K562 (cell line): ENCODE measurements at regions not wholly inside any gene's neighbourhood (a gene's known extent, or its start where the extent isn't known, plus 50 kb on each side); places are given as distances from the start of the nearest gene placed in this dataset.

Experiments
- ATAC-seq: fragments of 200-7000 bp; cut with Tn5 transposase; 3 replicates; pipeline ENCODE4 v1.9.1; 2020; ENCODE audit warnings: moderate library complexity
- BruUV-seq: library from RNA; stranded (reverse); fragments of 400-500 nt; replicated peaks from 2 replicates; lab custom pipeline; 2021; lab: Mats Ljungman, UMichigan
- CTCF ChIA-PET: fragments of 300-600 bp; formaldehyde crosslinking; extraction: SDS; loops from one replicate; lab custom pipeline; 2021; ENCODE audit warnings: low intra/inter-chr PET ratio; lab: Yijun Ruan, JAX
- POLR2A ChIA-PET: fragments of 300-600, 350-650 bp; sonication (Branson Sonifier 250); formaldehyde crosslinking; extraction: SDS; loops from one replicate; lab custom pipeline; 2021; ENCODE audit warnings: antibody characterized with exemption, inconsistent platforms; lab: Yijun Ruan, JAX
- DNase-seq, 4 experiments: peaks; one replicate each; pipeline versions ENCODE4 v3.0.0 to v3.0.0-alpha.2; 2011 to 2018; ENCODE audit warnings: low spot score in 3 of 4, mixed read lengths in 3 of 4; ENCODE audit errors: extremely low read depth in 1 of 4
- FAIRE-seq: peaks from 2 replicates; lab custom pipeline; 2011; peaks lifted over from hg19 to GRCh38; lab: Jason Lieb, UNC
- H2AFZ ChIP-seq: 2 replicates; pipeline ENCODE4 v1.6.0; 2011; ENCODE audit warnings: low read depth, low read length, control low read depth, inconsistent platforms
- H3K27ac ChIP-seq: fragments of 200-600 bp; 3 replicates; pipeline ENCODE4 v1.8.0; 2011; ENCODE audit warnings: low read depth, mild to moderate bottlenecking, control low read depth, inconsistent platforms, low read length, moderate library complexity, mixed read lengths; ENCODE audit errors: extremely low read depth
- H3K27me3 ChIP-seq, 2 experiments: fragments of 300-600 bp in 1 of 2; 2 replicates in 1 of 2; 3 replicates in 1 of 2; pipeline versions ENCODE4 v1.6.0 to v1.8.0; 2011; ENCODE audit warnings: inconsistent platforms in 2 of 2, low read length in 2 of 2, mild to moderate bottlenecking in 1 of 2, mixed read lengths in 1 of 2, moderate library complexity in 1 of 2; ENCODE audit not compliant: control insufficient read depth in 2 of 2, insufficient read depth in 2 of 2
- H3K36me3 ChIP-seq: fragments of 300-600 bp; 3 replicates; pipeline ENCODE4 v1.8.0; 2011; ENCODE audit warnings: mild to moderate bottlenecking, low read length, inconsistent platforms; ENCODE audit not compliant: control insufficient read depth, insufficient read depth
- H3K4me1 ChIP-seq, 2 experiments: fragments of 200-600 bp in 1 of 2; replicated peaks in 1 of 2; 2 replicates in 1 of 2; 3 replicates in 1 of 2; pipeline versions ENCODE4 v1.5.1 to v1.8.0; 2011; ENCODE audit warnings: inconsistent platforms in 2 of 2, low read length in 2 of 2, mild to moderate bottlenecking in 1 of 2, mixed read lengths in 1 of 2, moderate library complexity in 1 of 2; ENCODE audit not compliant: control insufficient read depth in 2 of 2, insufficient read depth in 2 of 2
- H3K4me2 ChIP-seq: 2 replicates; pipeline ENCODE4 v1.6.1; 2011; ENCODE audit warnings: low read length, control low read depth, inconsistent platforms, mixed read lengths; ENCODE audit not compliant: insufficient read depth
- H3K4me3 ChIP-seq: fragments of 200-600 bp; sonication (generic), shearing (Covaris generic); 2 replicates; pipeline ENCODE4 v1.5.1; 2016; ENCODE audit warnings: control low read depth, inconsistent platforms
- H3K79me2 ChIP-seq: fragments of 200-600 bp; 3 replicates; pipeline ENCODE4 v1.8.0; 2011; ENCODE audit warnings: low read length, inconsistent platforms; ENCODE audit not compliant: control insufficient read depth, insufficient read depth
- H3K9ac ChIP-seq, 2 experiments: 2 replicates each; pipeline versions ENCODE4 v1.6.0 to v1.6.1; 2011; ENCODE audit warnings: low read depth in 2 of 2, low read length in 2 of 2, control low read depth in 1 of 2, inconsistent platforms in 1 of 2, mild to moderate bottlenecking in 1 of 2, mixed read lengths in 1 of 2; ENCODE audit not compliant: insufficient read depth in 1 of 2
- H3K9me1 ChIP-seq: one replicate; pipeline ENCODE4 v1.6.0; 2011; ENCODE audit warnings: inconsistent platforms, mild to moderate bottlenecking, low read length, moderate library complexity; ENCODE audit not compliant: control insufficient read depth, insufficient read depth
- H3K9me3 ChIP-seq: replicated peaks from 2 replicates; pipeline ENCODE4 v1.5.1; 2011; ENCODE audit warnings: low read depth, low read length, inconsistent platforms; ENCODE audit not compliant: control insufficient read depth, insufficient read depth
- H4K20me1 ChIP-seq: replicated peaks from 2 replicates; pipeline ENCODE4 v1.6.1; 2011; ENCODE audit warnings: low read length, inconsistent platforms, mixed read lengths; ENCODE audit not compliant: control insufficient read depth, insufficient read depth
- KAT7 ChIP-seq: sonication (generic); formaldehyde crosslinking; IDR thresholded peaks from 2 replicates; pipeline ENCODE4 v1.8.0; 2022; ENCODE audit warnings: missing genetic modification reagents, mild to moderate bottlenecking, borderline replicate concordance
- KDM1A ChIP-seq, 2 experiments: fragments of 450-650 bp; IDR thresholded peaks; 2 replicates each; pipeline ENCODE4 v1.6.1; 2016; ENCODE audit warnings: mild to moderate bottlenecking in 2 of 2
- MAZ ChIP-seq, 2 experiments: fragments of 450-650 bp in 1 of 2; sonication (generic) in 1 of 2; formaldehyde crosslinking; IDR thresholded peaks in 1 of 2; conservative IDR thresholded peaks in 1 of 2; 2 replicates each; pipeline versions ENCODE4 v1.4.0 to v1.5.0; 2020; ENCODE audit warnings: mild to moderate bottlenecking in 1 of 2, missing genetic modification reagents in 1 of 2
- MTF1 ChIP-seq: fragments of 250-450 bp; sonication (Bioruptor Pico); IDR thresholded peaks from 2 replicates; pipeline ENCODE4 v1.9.0; 2021; ENCODE audit warnings: moderate library complexity, mild to moderate bottlenecking, inconsistent platforms, borderline replicate concordance
- PHB ChIP-seq: fragments of 250-450 bp; sonication (Bioruptor Pico); IDR thresholded peaks from 2 replicates; pipeline ENCODE4 v1.5.0; 2021
- RFX1 ChIP-seq: fragments of 450-650 bp; IDR thresholded peaks from 2 replicates; pipeline ENCODE4 v1.6.1; 2016; ENCODE audit warnings: mild to moderate bottlenecking, moderate library complexity
- WHSC1 ChIP-seq: IDR thresholded peaks from one replicate; pipeline ENCODE4 v1.6.1; 2012; ENCODE audit warnings: low read length, control low read depth, inconsistent platforms
- ZNF184 ChIP-seq: sonication (generic); formaldehyde crosslinking; IDR thresholded peaks from 2 replicates; pipeline ENCODE4 v1.5.0; 2020; ENCODE audit warnings: missing genetic modification reagents
- ZNF696 ChIP-seq: fragments of 250-450 bp; sonication (Bioruptor Pico); conservative IDR thresholded peaks from 2 replicates; pipeline ENCODE4 v1.4.0; 2020; ENCODE audit warnings: mild to moderate bottlenecking, moderate library complexity
- WGBS: fragments of 100-300 bp; shearing (Covaris generic); methylation state at CpG from one replicate; pipeline ENCODE4 v1.1.6; 2016; ENCODE audit warnings: low coverage, mixed read lengths; ENCODE audit not compliant: insufficient coverage; ENCODE audit errors: missing lambda C conversion rate; 5-methylcytosine and 5-hydroxymethylcytosine counted together
- in situ Hi-C: fragments of 300-500 bp; cut with MboI; formaldehyde crosslinking; loops from 4 replicates; pipeline ENCODE4 v1.15.0; 2018; ENCODE audit warnings: inconsistent platforms, mixed read lengths
- intact Hi-C: fragments of 100-400 bp; cut with micrococcal nuclease; formaldehyde crosslinking; loops from 2 replicates; pipeline ENCODE4 v1.14.2; 2022
- TF ChIP-seq, protein P1 (sequence below): fragments of 250-450 bp; sonication (Bioruptor Pico); IDR thresholded peaks from 2 replicates; pipeline ENCODE4 v1.4.0; 2020; ENCODE audit warnings: mild to moderate bottlenecking, moderate library complexity
- TF ChIP-seq, protein P2 (sequence below): sonication (generic); formaldehyde crosslinking; IDR thresholded peaks from 2 replicates; pipeline ENCODE4 v1.9.0; 2022; ENCODE audit warnings: mild to moderate bottlenecking, missing genetic modification reagents
- TF ChIP-seq, protein P3 (sequence below): fragments of 450-650 bp; IDR thresholded peaks from 2 replicates; pipeline ENCODE4 v1.6.1; 2016; ENCODE audit warnings: borderline replicate concordance

DNA sequence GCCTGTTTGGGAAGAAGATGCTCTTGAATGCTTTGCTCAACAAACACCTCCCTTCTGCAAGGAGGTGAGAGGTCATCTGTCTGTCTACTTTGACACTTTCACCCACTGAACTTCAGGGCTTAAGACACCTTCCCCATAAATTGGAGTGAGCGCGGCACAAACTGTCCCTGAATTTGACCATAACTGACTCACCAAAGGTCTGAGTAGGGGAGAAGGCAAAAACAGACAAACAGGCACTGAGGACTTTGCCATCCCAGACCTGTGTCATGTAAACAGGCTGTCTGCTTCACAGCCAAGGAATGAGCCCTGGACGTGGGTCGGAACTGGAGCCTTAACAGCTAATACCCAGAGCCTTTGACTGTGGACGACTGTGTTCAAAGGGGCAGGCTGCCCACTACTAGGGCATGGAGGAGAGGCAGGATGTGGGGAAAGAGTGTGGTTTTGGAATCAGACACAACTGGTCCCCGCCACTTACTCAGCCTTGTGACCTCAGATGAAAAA lies 320.9 kb upstream of the KLF4 start (continued):
- TF ChIP-seq, protein P1, sequence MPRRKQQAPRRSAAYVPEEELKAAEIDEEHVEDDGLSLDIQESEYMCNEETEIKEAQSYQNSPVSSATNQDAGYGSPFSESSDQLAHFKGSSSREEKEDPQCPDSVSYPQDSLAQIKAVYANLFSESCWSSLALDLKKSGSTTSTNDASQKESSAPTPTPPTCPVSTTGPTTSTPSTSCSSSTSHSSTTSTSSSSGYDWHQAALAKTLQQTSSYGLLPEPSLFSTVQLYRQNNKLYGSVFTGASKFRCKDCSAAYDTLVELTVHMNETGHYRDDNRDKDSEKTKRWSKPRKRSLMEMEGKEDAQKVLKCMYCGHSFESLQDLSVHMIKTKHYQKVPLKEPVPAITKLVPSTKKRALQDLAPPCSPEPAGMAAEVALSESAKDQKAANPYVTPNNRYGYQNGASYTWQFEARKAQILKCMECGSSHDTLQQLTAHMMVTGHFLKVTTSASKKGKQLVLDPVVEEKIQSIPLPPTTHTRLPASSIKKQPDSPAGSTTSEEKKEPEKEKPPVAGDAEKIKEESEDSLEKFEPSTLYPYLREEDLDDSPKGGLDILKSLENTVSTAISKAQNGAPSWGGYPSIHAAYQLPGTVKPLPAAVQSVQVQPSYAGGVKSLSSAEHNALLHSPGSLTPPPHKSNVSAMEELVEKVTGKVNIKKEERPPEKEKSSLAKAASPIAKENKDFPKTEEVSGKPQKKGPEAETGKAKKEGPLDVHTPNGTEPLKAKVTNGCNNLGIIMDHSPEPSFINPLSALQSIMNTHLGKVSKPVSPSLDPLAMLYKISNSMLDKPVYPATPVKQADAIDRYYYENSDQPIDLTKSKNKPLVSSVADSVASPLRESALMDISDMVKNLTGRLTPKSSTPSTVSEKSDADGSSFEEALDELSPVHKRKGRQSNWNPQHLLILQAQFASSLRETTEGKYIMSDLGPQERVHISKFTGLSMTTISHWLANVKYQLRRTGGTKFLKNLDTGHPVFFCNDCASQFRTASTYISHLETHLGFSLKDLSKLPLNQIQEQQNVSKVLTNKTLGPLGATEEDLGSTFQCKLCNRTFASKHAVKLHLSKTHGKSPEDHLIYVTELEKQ (CRISPR knock-in tag): no peak
- TF ChIP-seq MAZ (CRISPR knock-in tag; conservative IDR thresholded peaks at IDR 0.05 in 1 of 2, IDR thresholded peaks at IDR 0.05 in 1 of 2) (no peak), WHSC1 (no peak)
- TF ChIP-seq, protein P2, sequence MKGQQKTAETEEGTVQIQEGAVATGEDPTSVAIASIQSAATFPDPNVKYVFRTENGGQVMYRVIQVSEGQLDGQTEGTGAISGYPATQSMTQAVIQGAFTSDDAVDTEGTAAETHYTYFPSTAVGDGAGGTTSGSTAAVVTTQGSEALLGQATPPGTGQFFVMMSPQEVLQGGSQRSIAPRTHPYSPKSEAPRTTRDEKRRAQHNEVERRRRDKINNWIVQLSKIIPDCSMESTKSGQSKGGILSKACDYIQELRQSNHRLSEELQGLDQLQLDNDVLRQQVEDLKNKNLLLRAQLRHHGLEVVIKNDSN (CRISPR knock-in tag): no peak

DNA sequence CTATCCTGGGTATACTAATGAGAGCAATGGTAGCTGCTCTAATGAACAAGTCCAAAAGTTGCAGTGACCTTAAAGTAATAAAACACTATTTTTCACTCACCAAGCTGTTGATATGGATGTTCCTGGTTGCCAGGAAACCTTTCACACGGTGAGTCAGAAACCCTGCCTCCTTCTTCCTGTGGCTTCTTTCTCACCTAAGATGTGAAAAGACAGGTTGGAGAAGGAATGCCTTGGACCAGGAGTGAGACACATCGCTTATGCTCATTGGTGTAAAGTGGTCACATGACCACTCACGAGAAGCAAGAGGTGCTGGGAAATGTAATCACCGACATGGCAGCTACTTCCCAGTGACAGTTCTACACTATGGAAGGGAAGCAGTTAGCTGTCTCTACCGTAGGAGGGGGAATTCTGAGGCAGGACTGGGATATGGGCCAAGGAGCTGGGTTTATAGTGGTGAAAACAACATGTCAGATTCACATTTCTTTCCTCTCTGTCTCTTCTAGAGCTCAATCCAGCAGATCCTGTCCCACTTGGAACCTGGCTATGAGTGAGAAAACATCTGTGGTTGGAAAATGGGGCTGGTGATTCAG lies 320.4 kb upstream of the KLF4 start:
- peak overlapping the region; percentile 59 for H2AFZ ChIP-seq
- no peak overlapping the region for H3K27ac ChIP-seq
- H3K79me2 ChIP-seq: no peaks in the 10 kb centered on the region
- intact Hi-C loops: no loop called here
- H3K4me2 ChIP-seq: no peak overlapping the region
- no peak overlapping the region for H3K4me3 ChIP-seq
- in situ Hi-C loops: no loop called here
- H3K27me3 ChIP-seq: peaks cover 4 to 7% of the 10 kb centered on the region in 2 experiments; a peak in 3 of 5 replicates
- ATAC-seq (peak; percentile 70), FAIRE-seq (no peak), DNase-seq (peak in 3 of 4 experiments; percentile 20 to 38 (median 22))
- no peaks in the 10 kb centered on the region for H3K9me1 ChIP-seq
- ChIA-PET POLR2A (interaction anchor here (0.6 to 1.8 kb wide), 3 partner anchors 16 to 420 kb away, joined by 3 to 4 read pairs (median 3); no protein-coding TSS in a partner anchor), CTCF (no interaction called here)
- H3K36me3 ChIP-seq: no peaks in the 10 kb centered on the region
- no TSS peak for BruUV-seq
- 5% methylated on average over 5 of the region's 5 CpGs for WGBS
- H4K20me1 ChIP-seq: no peaks in the 10 kb centered on the region
- H3K9me3 ChIP-seq: no peaks in the 10 kb centered on the region
- H3K4me1 ChIP-seq: no peaks in the 10 kb centered on the region
- H3K9ac ChIP-seq: no peak overlapping the region
- TF ChIP-seq KAT7 (CRISPR knock-in tag): no peak
- 0 out of 2 replicates have a peak, but pooled peaks have one; percentile 14 for TF ChIP-seq RFX1
- no peak for TF ChIP-seq KDM1A (IDR thresholded peaks at IDR 0.05)
- TF ChIP-seq, protein P2 (CRISPR knock-in tag): peak; percentile 64
- no peak for TF ChIP-seq PHB (CRISPR knock-in tag)
- TF ChIP-seq ZNF696 (CRISPR knock-in tag): no peak
- TF ChIP-seq MTF1 (CRISPR knock-in tag): no peak
- no peak for TF ChIP-seq ZNF184 (CRISPR knock-in tag)
- TF ChIP-seq, protein P3, sequence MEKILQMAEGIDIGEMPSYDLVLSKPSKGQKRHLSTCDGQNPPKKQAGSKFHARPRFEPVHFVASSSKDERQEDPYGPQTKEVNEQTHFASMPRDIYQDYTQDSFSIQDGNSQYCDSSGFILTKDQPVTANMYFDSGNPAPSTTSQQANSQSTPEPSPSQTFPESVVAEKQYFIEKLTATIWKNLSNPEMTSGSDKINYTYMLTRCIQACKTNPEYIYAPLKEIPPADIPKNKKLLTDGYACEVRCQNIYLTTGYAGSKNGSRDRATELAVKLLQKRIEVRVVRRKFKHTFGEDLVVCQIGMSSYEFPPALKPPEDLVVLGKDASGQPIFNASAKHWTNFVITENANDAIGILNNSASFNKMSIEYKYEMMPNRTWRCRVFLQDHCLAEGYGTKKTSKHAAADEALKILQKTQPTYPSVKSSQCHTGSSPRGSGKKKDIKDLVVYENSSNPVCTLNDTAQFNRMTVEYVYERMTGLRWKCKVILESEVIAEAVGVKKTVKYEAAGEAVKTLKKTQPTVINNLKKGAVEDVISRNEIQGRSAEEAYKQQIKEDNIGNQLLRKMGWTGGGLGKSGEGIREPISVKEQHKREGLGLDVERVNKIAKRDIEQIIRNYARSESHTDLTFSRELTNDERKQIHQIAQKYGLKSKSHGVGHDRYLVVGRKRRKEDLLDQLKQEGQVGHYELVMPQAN: no peak
